ENCODE measurements at regions not wholly inside any gene's neighbourhood (a gene's known extent, or its start where the extent isn't known, plus 50 kb on each side); places are given as distances from the start of the nearest gene placed in this dataset.

DNA sequence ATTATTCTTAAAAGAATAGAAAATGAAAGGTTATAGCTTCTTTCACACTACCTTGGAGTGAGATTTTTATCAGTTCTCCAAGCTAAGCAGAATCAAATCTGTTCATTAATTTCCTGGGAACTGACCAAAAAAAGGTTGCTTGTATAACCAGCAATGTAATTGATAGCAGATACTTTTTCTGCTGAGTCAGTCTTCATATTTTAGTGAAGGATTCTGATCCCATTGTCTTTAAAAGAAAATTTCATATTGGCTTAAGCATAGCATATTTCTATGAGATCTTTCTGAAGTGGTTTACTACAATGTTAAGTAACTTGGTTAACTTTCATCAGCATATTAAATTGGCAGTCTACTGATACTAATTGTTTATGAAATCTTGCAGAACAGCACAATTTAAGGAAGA, 338.0 kb downstream of the TMX3 start:
- FAIRE-seq = no peak

DNA sequence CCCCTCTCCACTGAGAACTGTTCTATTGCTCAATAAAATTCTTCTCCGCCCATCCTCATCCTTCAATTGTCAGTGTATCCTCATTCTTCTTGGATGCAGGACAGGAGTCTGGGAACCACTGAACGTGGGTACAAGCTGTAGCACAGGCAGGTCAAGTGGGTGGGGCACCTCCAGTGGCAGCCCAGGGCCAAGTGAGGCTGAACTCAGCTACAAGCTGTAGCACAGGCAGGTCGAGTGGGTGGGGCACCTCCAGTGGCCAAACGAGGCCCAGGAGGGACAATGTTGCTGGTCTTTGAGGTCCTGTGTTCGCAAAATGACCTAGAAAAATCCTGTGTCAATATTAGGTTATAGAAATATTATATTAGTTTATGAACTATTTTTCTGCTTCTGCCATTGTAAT, 352.0 kb downstream of the TMX3 start:
- no peak for FAIRE-seq
- intact Hi-C loops (cut with DNase I) = no loop called here

More for the DNA sequence above, 338.0 kb downstream of the TMX3 start:
- Histone ChIP-seq H3K27ac (ENCODE audit: low read depth in 2 of 2, low read length in 2 of 2) (no peak overlapping the region), H3K4me1 (ENCODE audit: control insufficient read depth in 2 of 3, insufficient read depth in 2 of 3, low read depth in 1 of 3, low read length in 3 of 3) (no peaks in the 10 kb centered on the region), H3K27me3 (ENCODE audit: control insufficient read depth, insufficient read depth, low read length) (no peaks in the 10 kb centered on the region), H3K9me3 (ENCODE audit: control insufficient read depth in 2 of 3, insufficient read depth in 1 of 3, low read length in 3 of 3) (no peaks in the 10 kb centered on the region), H3K36me3 (ENCODE audit: control insufficient read depth in 2 of 3, insufficient read depth in 3 of 3, low read length in 3 of 3) (no peaks in the 10 kb centered on the region), H3K4me3 (ENCODE audit: low read length in 3 of 3) (no peak overlapping the region), H3K9ac (ENCODE audit: low read length in 3 of 3) (no peak overlapping the region)
- TF ChIP-seq, protein P1, sequence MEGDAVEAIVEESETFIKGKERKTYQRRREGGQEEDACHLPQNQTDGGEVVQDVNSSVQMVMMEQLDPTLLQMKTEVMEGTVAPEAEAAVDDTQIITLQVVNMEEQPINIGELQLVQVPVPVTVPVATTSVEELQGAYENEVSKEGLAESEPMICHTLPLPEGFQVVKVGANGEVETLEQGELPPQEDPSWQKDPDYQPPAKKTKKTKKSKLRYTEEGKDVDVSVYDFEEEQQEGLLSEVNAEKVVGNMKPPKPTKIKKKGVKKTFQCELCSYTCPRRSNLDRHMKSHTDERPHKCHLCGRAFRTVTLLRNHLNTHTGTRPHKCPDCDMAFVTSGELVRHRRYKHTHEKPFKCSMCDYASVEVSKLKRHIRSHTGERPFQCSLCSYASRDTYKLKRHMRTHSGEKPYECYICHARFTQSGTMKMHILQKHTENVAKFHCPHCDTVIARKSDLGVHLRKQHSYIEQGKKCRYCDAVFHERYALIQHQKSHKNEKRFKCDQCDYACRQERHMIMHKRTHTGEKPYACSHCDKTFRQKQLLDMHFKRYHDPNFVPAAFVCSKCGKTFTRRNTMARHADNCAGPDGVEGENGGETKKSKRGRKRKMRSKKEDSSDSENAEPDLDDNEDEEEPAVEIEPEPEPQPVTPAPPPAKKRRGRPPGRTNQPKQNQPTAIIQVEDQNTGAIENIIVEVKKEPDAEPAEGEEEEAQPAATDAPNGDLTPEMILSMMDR (IDR thresholded peaks at IDR 0.05; ENCODE audit: borderline replicate concordance, extremely low read depth, insufficient read depth) = no peak
- no peak for DNase-seq
- intact Hi-C loops (cut with DNase I) = no loop called here

DNA sequence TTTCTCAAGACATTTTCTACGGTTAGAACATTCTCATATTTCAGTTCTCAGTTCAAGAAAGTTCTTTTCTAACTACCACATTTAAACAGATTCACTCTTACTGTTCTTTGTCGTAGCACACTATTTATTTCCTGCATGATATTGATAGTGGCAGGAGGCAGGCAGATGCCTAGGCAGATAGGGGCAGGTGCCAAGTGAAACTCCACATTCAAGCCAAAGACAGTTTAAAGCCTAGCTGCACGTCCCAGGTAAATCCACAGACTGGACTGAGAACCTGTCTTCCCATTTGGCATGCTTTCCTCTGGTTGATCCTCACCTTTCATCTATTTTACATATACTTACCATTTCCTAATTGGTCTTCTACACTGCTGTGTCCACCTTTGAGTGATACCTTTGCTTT, 359.3 kb downstream of the TMX3 start:
- Histone ChIP-seq H3K36me3 (ENCODE audit: control insufficient read depth in 2 of 3, insufficient read depth in 3 of 3, low read length in 3 of 3) (no peaks in the 10 kb centered on the region), H3K27ac (ENCODE audit: low read depth in 2 of 2, low read length in 2 of 2) (no peak overlapping the region), H3K4me1 (ENCODE audit: control insufficient read depth in 2 of 3, insufficient read depth in 2 of 3, low read depth in 1 of 3, low read length in 3 of 3) (no peaks in the 10 kb centered on the region), H3K27me3 (ENCODE audit: control insufficient read depth, insufficient read depth, low read length) (no peaks in the 10 kb centered on the region), H3K4me3 (ENCODE audit: low read length in 3 of 3) (no peak overlapping the region), H3K9ac (ENCODE audit: low read length in 3 of 3) (no peak overlapping the region), H3K9me3 (ENCODE audit: control insufficient read depth in 2 of 3, insufficient read depth in 1 of 3, low read length in 3 of 3) (peaks cover 0 to 10% (median 0%) of the 10 kb centered on the region in 3 donors)
- FAIRE-seq (no peak), DNase-seq (no peak)
- intact Hi-C loops (cut with DNase I) = no loop called here
- TF ChIP-seq, protein P1 (IDR thresholded peaks at IDR 0.05; ENCODE audit: borderline replicate concordance, extremely low read depth, insufficient read depth) = no peak

More for the DNA sequence above, 352.0 kb downstream of the TMX3 start:
- no peaks in the 10 kb centered on the region for H3K27me3 ChIP-seq (ENCODE audit: control insufficient read depth, insufficient read depth, low read length)
- no peak overlapping the region for H3K4me3 ChIP-seq (ENCODE audit: low read length in 3 of 3)
- H3K9me3 ChIP-seq (ENCODE audit: control insufficient read depth in 2 of 3, insufficient read depth in 1 of 3, low read length in 3 of 3) = peaks cover 0 to 2% (median 0%) of the 10 kb centered on the region in 3 donors
- DNase-seq = no peak
- no peaks in the 10 kb centered on the region for H3K36me3 ChIP-seq (ENCODE audit: control insufficient read depth in 2 of 3, insufficient read depth in 3 of 3, low read length in 3 of 3)
- H3K4me1 ChIP-seq (ENCODE audit: control insufficient read depth in 2 of 3, insufficient read depth in 2 of 3, low read depth in 1 of 3, low read length in 3 of 3) = no peaks in the 10 kb centered on the region
- H3K9ac ChIP-seq (ENCODE audit: low read length in 3 of 3) = no peak overlapping the region
- H3K27ac ChIP-seq (ENCODE audit: low read depth in 2 of 2, low read length in 2 of 2) = no peak overlapping the region
- TF ChIP-seq, protein P1 (IDR thresholded peaks at IDR 0.05; ENCODE audit: borderline replicate concordance, extremely low read depth, insufficient read depth) = no peak

DNA sequence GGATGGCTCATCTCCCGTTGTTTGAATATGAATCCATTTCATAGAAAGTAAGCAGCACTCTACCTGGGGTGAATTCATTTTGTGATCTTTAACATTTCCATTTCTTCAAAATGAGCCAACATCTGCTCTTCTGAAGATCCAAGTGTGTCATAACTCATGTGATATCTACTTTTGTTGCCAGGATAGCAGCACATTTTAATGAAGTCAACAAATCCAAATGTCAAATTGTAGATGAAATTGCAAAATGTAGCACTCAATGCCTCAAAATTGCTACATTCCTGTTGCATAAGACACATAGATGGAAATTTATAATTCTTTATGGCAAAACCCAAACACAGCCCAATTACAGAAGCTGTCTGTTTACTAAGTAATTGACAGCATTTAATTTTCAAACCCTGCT, 360.7 kb downstream of the TMX3 start:
- TF ChIP-seq, protein P1 (IDR thresholded peaks at IDR 0.05; ENCODE audit: borderline replicate concordance, extremely low read depth, insufficient read depth) = no peak
- Histone ChIP-seq H3K4me3 (ENCODE audit: low read length in 3 of 3) (no peak overlapping the region), H3K9me3 (ENCODE audit: control insufficient read depth in 2 of 3, insufficient read depth in 1 of 3, low read length in 3 of 3) (peaks cover 0 to 10% (median 0%) of the 10 kb centered on the region in 3 donors), H3K27me3 (ENCODE audit: control insufficient read depth, insufficient read depth, low read length) (no peaks in the 10 kb centered on the region), H3K27ac (ENCODE audit: low read depth in 2 of 2, low read length in 2 of 2) (no peak overlapping the region), H3K36me3 (ENCODE audit: control insufficient read depth in 2 of 3, insufficient read depth in 3 of 3, low read length in 3 of 3) (no peaks in the 10 kb centered on the region), H3K4me1 (ENCODE audit: control insufficient read depth in 2 of 3, insufficient read depth in 2 of 3, low read depth in 1 of 3, low read length in 3 of 3) (no peaks in the 10 kb centered on the region), H3K9ac (ENCODE audit: low read length in 3 of 3) (no peak overlapping the region)
- DNase-seq (no peak), FAIRE-seq (no peak)
- intact Hi-C loops (cut with DNase I) = no loop called here
